H1 (cell line): ENCODE measurements at regions not wholly inside any gene's neighbourhood (a gene's known extent, or its start where the extent isn't known, plus 50 kb on each side); places are given as distances from the start of the nearest gene placed in this dataset.

Experiments
- CEBPB ChIP-seq: IDR thresholded peaks from 2 replicates; pipeline ENCODE4 v1.6.1; 2012; ENCODE audit warnings: low read depth, low read length
- CHD2 ChIP-seq: IDR thresholded peaks from 2 replicates; pipeline ENCODE4 v1.6.1; 2012; ENCODE audit warnings: low read length, improper control_type of control experiment
- CTCF ChIP-seq, 3 experiments: IDR thresholded peaks; 1 replicate in 2 of 3; 2 replicates in 1 of 3; pipeline versions ENCODE4 v1.5.1 to v1.6.1; 2011; ENCODE audit warnings: low read length in 3 of 3, mild to moderate bottlenecking in 3 of 3, inconsistent platforms in 2 of 3, low read depth in 1 of 3, moderate library complexity in 1 of 3; ENCODE audit not compliant: insufficient read depth in 1 of 3; ENCODE audit errors: control extremely low read depth in 1 of 3
- EP300 ChIP-seq, 2 experiments: IDR thresholded peaks; 1 replicate in 1 of 2; 2 replicates in 1 of 2; pipeline ENCODE4 v1.6.1; 2011 to 2012; ENCODE audit warnings: low read depth in 2 of 2, low read length in 2 of 2, mild to moderate bottlenecking in 2 of 2, borderline replicate concordance in 1 of 2, inconsistent platforms in 1 of 2, moderate library complexity in 1 of 2
- EZH2 ChIP-seq: fragments of 200-600 bp; sonication (generic); IDR thresholded peaks from 2 replicates; pipeline ENCODE4 v1.7.1; 2012; ENCODE audit warnings: low read depth, mild to moderate bottlenecking, moderate library complexity, low read length, inconsistent platforms; ENCODE audit not compliant: severe bottlenecking
- GTF2F1 ChIP-seq: IDR thresholded peaks from 2 replicates; pipeline ENCODE4 v1.6.1; 2012; ENCODE audit warnings: low read depth, low read length, improper control_type of control experiment, borderline replicate concordance
- JUN ChIP-seq: IDR thresholded peaks from 2 replicates; pipeline ENCODE4 v1.6.1; 2011; ENCODE audit warnings: low read depth, mild to moderate bottlenecking, improper control_type of control experiment, low read length
- NRF1 ChIP-seq: IDR thresholded peaks from 2 replicates; pipeline ENCODE4 v1.6.1; 2011; ENCODE audit warnings: mild to moderate bottlenecking, low read depth, low read length, improper control_type of control experiment
- POLR2A ChIP-seq, 2 experiments: IDR thresholded peaks; 1 replicate in 1 of 2; 2 replicates in 1 of 2; pipeline ENCODE4 v1.6.1; 2011; ENCODE audit warnings: low read depth in 2 of 2, low read length in 2 of 2, mild to moderate bottlenecking in 2 of 2; ENCODE audit errors: control extremely low read depth in 1 of 2
- POLR2AphosphoS5 ChIP-seq: IDR thresholded peaks from 2 replicates; pipeline ENCODE4 v1.6.1; 2011; ENCODE audit warnings: low read depth, low read length
- SP4 ChIP-seq: IDR thresholded peaks from 2 replicates; pipeline ENCODE4 v1.6.1; 2012; ENCODE audit warnings: low read length, inconsistent platforms
- TCF12 ChIP-seq: IDR thresholded peaks from 2 replicates; pipeline ENCODE4 v1.6.1; 2011; ENCODE audit warnings: low read depth, mild to moderate bottlenecking, low read length
- TF ChIP-seq, protein P1 (sequence below): IDR thresholded peaks from 2 replicates; pipeline ENCODE4 v1.6.1; 2012; ENCODE audit warnings: low read length, inconsistent platforms
- TF ChIP-seq, protein P2 (sequence below): IDR thresholded peaks from 2 replicates; pipeline ENCODE4 v1.6.1; 2012; ENCODE audit warnings: inconsistent platforms

DNA sequence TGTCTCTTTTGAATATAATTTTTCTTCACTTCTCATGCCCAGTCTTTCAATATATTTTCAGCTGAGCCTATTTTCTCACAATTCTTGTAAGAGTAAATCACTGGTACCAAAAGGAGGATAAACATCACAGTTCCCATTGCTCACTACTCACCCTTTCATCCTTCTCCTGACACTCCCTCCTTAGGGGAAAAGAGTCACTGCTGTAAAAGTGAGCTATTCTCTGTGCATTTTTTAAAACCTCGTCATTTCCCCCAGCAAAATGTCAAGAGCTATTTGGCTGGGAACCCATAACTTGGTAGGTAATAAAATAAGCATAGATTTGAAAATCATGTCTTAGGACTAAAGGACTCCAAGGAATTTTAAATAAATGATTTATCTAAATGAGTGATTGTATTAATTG, 340.1 kb upstream of the GYPC start:
- TF ChIP-seq POLR2A (IDR thresholded peaks at IDR 0.05; ENCODE audit: control extremely low read depth in 1 of 2, low read depth in 2 of 2, low read length in 2 of 2) (no peak), CTCF (IDR thresholded peaks at IDR 0.05; ENCODE audit: control extremely low read depth in 1 of 3, insufficient read depth in 1 of 3, low read depth in 1 of 3, low read length in 3 of 3) (no peak), NRF1 (no peak), TCF12 (no peak), JUN (no peak), SP4 (no peak), GTF2F1 (no peak), EP300 (IDR thresholded peaks at IDR 0.05; ENCODE audit: borderline replicate concordance in 1 of 2, low read depth in 2 of 2, low read length in 2 of 2) (no peak), EZH2 (no peak), CEBPB (no peak), CHD2 (no peak), POLR2AphosphoS5 (no peak)
- TF ChIP-seq, protein P1, sequence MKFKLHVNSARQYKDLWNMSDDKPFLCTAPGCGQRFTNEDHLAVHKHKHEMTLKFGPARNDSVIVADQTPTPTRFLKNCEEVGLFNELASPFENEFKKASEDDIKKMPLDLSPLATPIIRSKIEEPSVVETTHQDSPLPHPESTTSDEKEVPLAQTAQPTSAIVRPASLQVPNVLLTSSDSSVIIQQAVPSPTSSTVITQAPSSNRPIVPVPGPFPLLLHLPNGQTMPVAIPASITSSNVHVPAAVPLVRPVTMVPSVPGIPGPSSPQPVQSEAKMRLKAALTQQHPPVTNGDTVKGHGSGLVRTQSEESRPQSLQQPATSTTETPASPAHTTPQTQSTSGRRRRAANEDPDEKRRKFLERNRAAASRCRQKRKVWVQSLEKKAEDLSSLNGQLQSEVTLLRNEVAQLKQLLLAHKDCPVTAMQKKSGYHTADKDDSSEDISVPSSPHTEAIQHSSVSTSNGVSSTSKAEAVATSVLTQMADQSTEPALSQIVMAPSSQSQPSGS = no peak
- TF ChIP-seq, protein P2, sequence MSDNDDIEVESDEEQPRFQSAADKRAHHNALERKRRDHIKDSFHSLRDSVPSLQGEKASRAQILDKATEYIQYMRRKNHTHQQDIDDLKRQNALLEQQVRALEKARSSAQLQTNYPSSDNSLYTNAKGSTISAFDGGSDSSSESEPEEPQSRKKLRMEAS = no peak
